ENCODE measurements at regions not wholly inside any gene's neighbourhood (a gene's known extent, or its start where the extent isn't known, plus 50 kb on each side); places are given as distances from the start of the nearest gene placed in this dataset.
A peak's percentile ranks its signal among the peaks of the same experiment; 100 is the strongest.

- DNase-seq (ENCODE audit: low read depth), result no peak
- TF ChIP-seq CTCF (IDR thresholded peaks at IDR 0.05; ENCODE audit: insufficient read depth, low read depth, low read length, missing control alignments), result no peak
- H3K4me3 ChIP-seq (ENCODE audit: low read length), result no peak overlapping the region
Observed at GRCh38 chr1:47701741-47702515, 264.1 kb downstream of the FOXD2 start.

- no peak for TF ChIP-seq CTCF (IDR thresholded peaks at IDR 0.05; ENCODE audit: insufficient read depth, low read depth, low read length, missing control alignments)
- no peak overlapping the region for H3K4me3 ChIP-seq (ENCODE audit: low read length)
- no peak for DNase-seq (ENCODE audit: low read depth)
Observed at GRCh38 chr1:47703156-47703825, 265.4 kb downstream of the FOXD2 start.

GRCh38 chr1:47703981-47704596 is 266.2 kb downstream of the FOXD2 start:
- TF ChIP-seq CTCF (IDR thresholded peaks at IDR 0.05; ENCODE audit: insufficient read depth, low read depth, low read length, missing control alignments), result peak; percentile 3
- H3K4me3 ChIP-seq (ENCODE audit: low read length), result no peak overlapping the region
- DNase-seq (ENCODE audit: low read depth), result peak; percentile 54

GRCh38 chr1:47705517-47706130 is 267.8 kb downstream of the FOXD2 start:
- no peak for DNase-seq (ENCODE audit: low read depth)
- no peak for TF ChIP-seq CTCF (IDR thresholded peaks at IDR 0.05; ENCODE audit: insufficient read depth, low read depth, low read length, missing control alignments)
- no peak overlapping the region for H3K4me3 ChIP-seq (ENCODE audit: low read length)

GRCh38 chr1:47707503-47707902 is 269.7 kb downstream of the FOXD2 start:
- no peak for DNase-seq (ENCODE audit: low read depth)
- TF ChIP-seq CTCF (IDR thresholded peaks at IDR 0.05; ENCODE audit: insufficient read depth, low read depth, low read length, missing control alignments), result no peak
- no peak overlapping the region for H3K4me3 ChIP-seq (ENCODE audit: low read length)

- DNase-seq (ENCODE audit: low read depth), result no peak
- no peak for TF ChIP-seq CTCF (IDR thresholded peaks at IDR 0.05; ENCODE audit: insufficient read depth, low read depth, low read length, missing control alignments)
- H3K4me3 ChIP-seq (ENCODE audit: low read length), result no peak overlapping the region
Observed at GRCh38 chr1:47708019-47708535, 270.2 kb downstream of the FOXD2 start.

Measured in epithelial cell of esophagus (primary cell).